ENCODE measurements at regions not wholly inside any gene's neighbourhood (a gene's known extent, or its start where the extent isn't known, plus 50 kb on each side); places are given as distances from the start of the nearest gene placed in this dataset.

DNA sequence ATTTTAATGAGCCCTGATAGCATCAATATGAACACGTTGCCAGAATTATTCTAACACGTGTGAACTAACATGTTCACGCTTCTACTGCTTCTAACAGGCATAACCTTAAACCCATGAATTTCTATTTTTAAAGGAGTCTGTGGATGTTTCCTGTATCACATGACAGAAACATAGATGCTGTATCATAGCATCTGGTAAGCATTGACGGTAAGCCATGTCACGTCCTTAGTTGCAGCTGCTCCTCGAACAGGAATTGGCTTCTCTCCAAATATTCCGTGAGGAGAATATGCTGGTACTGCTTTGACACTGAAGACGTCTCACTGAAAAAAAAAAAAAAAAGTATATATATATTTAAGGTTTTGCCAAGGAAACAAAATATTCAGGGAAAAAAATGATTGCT, 105.1 kb upstream of the MXRA5 start:
- TF ChIP-seq, protein P1, sequence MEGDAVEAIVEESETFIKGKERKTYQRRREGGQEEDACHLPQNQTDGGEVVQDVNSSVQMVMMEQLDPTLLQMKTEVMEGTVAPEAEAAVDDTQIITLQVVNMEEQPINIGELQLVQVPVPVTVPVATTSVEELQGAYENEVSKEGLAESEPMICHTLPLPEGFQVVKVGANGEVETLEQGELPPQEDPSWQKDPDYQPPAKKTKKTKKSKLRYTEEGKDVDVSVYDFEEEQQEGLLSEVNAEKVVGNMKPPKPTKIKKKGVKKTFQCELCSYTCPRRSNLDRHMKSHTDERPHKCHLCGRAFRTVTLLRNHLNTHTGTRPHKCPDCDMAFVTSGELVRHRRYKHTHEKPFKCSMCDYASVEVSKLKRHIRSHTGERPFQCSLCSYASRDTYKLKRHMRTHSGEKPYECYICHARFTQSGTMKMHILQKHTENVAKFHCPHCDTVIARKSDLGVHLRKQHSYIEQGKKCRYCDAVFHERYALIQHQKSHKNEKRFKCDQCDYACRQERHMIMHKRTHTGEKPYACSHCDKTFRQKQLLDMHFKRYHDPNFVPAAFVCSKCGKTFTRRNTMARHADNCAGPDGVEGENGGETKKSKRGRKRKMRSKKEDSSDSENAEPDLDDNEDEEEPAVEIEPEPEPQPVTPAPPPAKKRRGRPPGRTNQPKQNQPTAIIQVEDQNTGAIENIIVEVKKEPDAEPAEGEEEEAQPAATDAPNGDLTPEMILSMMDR (conservative IDR thresholded peaks at IDR 0.05 in 1 of 2, IDR thresholded peaks at IDR 0.05 in 1 of 2; ENCODE audit: low read depth in 1 of 2, low read length in 2 of 2) = no peak
- no peak for TF ChIP-seq EZH2 (IDR thresholded peaks at IDR 0.05; ENCODE audit: low read length, missing control alignments)

Measured in fibroblast of lung (primary cell).